ENCODE measurements at regions not wholly inside any gene's neighbourhood (a gene's known extent, or its start where the extent isn't known, plus 50 kb on each side); places are given as distances from the start of the nearest gene placed in this dataset.

- no peak for DNase-seq (ENCODE audit: low spot score)
Measured at GRCh38 chr11:119473901-119474681, 51.1 kb upstream of the THY1 start.

DNA sequence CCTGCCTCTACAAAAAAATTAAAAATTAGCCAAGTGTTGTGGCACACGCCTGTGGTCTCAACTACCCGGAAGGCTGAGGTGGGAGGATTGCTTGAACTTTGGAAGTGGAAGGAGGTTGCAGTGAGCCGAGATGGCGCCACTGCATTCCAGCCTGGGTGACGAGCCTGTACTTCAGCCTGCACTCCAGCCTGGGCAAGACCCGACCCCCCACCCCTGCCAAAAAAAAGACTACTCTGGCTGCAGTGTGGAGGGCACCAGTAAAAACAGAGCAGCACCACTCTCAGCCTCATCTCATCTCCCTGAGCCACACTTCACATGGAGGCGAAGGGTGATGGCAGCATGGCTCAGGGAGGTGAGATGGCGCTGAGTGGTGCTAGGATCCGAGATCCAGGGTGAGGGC lies 50.3 kb upstream of the THY1 start:
- DNase-seq (ENCODE audit: low spot score): no peak

- no peak for DNase-seq (ENCODE audit: low spot score)
Measured at GRCh38 chr11:119472856-119473222, 49.9 kb upstream of the THY1 start.
